ENCODE measurements at regions not wholly inside any gene's neighbourhood (a gene's known extent, or its start where the extent isn't known, plus 50 kb on each side); places are given as distances from the start of the nearest gene placed in this dataset.

DNA sequence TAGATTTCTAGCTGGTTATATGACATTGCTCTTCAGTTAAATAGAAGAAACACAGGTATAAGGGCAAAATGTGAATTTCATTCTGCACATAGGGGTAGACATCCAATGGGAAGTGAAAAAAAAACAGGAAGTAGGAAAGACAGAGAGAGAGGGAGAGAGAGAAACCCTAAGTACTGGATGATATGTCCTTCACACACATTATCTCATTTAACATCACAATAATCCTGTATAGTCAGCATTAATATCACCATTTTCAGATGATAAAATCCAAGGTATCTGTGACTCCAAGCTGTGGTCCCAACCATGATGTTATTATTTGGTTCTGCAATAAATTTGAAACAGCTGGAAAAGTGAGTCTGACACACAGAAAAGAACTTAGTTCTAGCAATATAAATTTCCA lies 759.9 kb downstream of the SATB2 start:
- DNase-seq: no peak
- TF ChIP-seq GATA1 (IDR thresholded peaks at IDR 0.05; ENCODE audit: low read depth, low read length) (no peak), POLR2A (IDR thresholded peaks at IDR 0.05; ENCODE audit: low read length) (no peak)

DNA sequence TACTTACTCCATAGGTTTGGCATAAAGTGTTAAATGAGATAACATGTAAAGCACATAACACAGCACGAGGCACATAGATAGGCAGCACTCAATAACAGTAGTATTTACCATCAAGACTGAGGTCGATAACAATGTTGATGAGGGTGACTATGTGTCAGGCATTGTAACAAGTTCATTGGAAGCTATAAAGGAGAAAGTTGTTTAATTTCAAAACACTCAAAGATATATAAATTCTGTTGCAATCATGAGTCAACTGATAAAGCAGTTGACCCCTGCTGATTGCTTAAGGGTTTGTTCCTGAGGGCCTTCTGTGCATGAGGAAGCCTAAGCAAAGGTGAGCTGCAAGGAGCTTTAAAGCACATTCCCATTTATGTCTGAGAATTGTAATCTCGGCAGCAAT lies 760.5 kb downstream of the SATB2 start:
- DNase-seq: no peak
- no peak for TF ChIP-seq GATA1 (IDR thresholded peaks at IDR 0.05; ENCODE audit: low read depth, low read length)

DNA sequence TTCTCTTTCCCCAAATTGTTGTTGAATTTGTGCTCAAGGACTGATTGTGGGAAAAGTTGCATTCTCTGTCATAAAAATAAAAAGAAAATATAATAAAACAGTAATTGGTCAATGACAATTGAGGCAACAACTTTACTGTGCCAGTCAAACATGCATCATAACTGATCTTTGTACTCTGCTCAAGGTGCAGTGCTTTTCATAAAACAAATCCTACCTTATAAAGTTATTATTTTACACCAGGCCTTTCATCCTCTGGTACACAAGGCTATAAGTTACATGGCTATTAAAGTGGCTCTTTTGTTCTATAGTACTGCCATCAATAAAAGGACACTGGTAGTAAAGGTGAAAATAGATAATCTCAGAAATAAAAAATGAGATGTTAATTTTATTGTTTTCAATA lies 761.9 kb downstream of the SATB2 start:
- no peak for DNase-seq
- TF ChIP-seq GATA1 (IDR thresholded peaks at IDR 0.05; ENCODE audit: low read depth, low read length) (no peak), POLR2A (IDR thresholded peaks at IDR 0.05; ENCODE audit: low read length) (no peak)

DNA sequence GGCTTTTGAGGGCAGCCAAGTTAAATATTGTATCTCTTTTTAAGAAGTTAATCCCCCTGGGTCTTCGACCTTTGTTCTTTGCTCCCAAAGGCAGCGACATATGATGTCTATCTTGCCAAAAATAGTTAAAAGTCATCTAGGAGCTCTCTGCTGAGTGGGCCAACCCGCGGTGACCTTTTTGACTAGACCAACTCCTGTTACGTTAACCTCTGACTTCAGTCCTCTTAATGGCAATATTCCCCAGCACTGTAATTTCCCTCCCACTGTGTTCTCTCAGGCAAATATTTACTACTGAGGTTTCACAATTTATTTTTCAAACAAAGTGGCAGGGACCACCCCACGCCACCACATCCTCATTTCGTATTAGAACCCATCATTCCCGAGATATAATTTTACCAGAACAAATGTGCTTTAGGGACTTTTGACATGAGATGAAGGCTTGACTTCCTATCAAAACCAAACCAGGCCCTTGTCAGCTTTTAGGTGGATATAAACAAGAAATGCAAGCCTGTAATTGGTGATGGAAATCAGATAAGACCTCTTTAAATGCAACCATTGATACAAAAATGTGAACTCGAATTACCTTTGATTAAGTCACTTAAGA lies 764.7 kb downstream of the SATB2 start:
- TF ChIP-seq GATA1 (IDR thresholded peaks at IDR 0.05; ENCODE audit: low read depth, low read length) (no peak), POLR2A (IDR thresholded peaks at IDR 0.05; ENCODE audit: low read length) (no peak)
- no peak for DNase-seq

DNA sequence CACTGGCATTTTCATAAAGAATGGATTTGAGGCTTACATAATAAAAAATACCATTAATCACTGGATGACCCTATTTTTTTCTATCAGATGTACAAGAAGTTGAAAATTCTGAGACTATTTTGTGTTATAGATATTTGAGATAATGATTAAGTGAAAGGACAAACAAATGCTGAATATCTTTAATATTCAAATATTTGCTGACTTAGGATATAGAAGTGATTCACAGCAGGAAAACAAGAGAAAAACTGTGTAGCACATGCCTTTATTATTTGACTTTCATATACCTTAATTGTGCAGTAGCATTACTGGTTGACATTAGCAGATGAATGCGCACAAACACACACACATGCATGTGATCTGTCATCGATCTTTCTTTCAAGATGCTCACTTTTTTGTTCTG lies 766.5 kb downstream of the SATB2 start:
- TF ChIP-seq POLR2A (IDR thresholded peaks at IDR 0.05; ENCODE audit: low read length) (no peak), GATA1 (IDR thresholded peaks at IDR 0.05; ENCODE audit: low read depth, low read length) (no peak)
- no peak for DNase-seq

DNA sequence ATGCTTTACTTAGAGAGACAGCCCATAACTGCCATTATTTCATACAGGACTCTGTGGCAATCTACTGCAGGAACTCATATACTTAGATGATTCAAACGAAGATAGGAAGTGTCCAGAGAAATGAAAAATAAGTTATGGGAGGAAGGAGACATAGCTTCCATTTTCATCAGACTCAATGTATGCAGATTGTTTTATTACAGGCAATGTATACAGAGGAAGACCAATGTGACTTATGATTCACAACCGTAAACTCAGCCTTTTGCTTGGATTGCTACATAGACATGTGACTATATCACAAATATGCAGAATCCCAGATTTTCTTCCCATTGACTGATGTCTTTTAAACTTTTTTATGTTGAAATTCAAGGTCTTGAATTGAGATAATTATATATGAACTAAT lies 793.4 kb downstream of the SATB2 start:
- DNase-seq: no peak
- TF ChIP-seq GATA1 (IDR thresholded peaks at IDR 0.05; ENCODE audit: low read depth, low read length): no peak
- no peak for TF ChIP-seq POLR2A (IDR thresholded peaks at IDR 0.05; ENCODE audit: low read length)

DNA sequence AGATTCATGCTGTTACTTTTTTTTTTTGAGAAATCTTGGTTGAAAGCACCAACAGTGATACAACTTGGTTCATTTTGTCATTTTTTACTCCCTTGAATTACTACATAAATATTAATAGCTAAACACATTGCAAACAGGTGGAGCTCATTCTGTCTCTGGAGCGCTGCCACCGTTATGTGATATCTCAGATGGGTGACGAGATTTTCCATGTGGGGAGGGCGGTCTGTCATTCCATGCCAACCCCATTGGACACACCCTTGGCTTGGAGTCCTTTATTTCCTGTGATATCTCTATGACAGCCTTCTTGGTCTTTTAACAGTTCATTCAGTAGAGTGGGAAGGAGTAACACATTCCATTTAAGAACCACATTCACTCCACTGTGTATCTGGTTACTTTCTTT lies 794.8 kb downstream of the SATB2 start:
- TF ChIP-seq GATA1 (IDR thresholded peaks at IDR 0.05; ENCODE audit: low read depth, low read length) (no peak), POLR2A (IDR thresholded peaks at IDR 0.05; ENCODE audit: low read length) (no peak)
- DNase-seq: no peak

DNA sequence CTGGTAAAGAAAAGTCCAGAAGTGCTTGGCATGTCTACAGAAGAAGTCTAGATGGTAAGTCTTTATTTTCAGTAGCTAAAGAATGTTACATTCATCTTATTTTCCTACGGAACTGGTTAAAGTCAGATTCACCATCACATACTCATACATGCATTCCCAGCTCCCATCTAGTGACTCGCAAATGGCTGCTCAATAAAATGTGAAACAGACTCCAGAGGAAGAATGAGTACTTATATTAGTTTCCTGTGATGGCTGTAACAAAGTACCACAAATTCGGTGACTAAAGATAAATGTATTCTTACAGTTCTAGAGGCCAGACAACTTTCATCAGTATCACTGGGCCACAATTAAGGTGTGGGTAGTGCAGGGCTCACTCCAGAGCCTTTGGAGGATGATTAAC lies 797.2 kb downstream of the SATB2 start:
- DNase-seq: no peak
- TF ChIP-seq POLR2A (IDR thresholded peaks at IDR 0.05; ENCODE audit: low read length) (no peak), GATA1 (IDR thresholded peaks at IDR 0.05; ENCODE audit: low read depth, low read length) (no peak)

DNA sequence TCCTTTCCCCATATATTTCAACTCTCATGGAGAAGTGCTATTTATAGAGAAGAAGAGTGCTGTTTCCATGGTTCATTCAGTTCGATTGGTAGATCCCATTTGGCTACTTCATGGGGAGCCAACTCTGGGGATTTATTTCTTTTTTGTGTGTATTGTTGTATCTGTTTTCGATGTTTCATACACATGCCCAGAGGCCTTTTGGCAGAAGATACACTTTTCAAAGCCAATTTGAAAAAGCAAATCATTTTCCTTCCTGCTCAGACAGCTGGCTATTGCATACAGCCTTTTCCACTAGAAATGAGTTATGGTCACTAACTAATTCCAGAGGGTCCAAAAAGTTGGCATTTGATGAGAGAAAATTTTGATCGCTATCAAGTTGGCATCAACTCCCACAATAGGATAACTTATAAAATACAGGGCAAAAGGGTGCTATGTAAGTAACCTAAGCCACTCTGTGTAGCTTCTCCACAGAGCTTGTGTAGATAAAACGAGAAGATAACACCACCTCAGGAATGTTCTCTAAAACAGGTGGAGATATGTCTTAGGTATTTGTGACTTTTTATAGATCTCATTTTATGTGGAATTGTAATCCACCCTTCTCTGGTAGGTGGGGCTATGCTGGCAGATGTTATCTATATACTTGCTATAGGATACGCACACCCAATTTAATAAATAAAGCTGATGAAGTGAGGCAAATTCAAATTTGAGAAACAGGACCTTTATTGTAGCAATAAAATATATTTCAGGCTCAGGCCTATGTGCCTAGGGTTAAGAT lies 798.5 kb downstream of the SATB2 start:
- DNase-seq: no peak

DNA sequence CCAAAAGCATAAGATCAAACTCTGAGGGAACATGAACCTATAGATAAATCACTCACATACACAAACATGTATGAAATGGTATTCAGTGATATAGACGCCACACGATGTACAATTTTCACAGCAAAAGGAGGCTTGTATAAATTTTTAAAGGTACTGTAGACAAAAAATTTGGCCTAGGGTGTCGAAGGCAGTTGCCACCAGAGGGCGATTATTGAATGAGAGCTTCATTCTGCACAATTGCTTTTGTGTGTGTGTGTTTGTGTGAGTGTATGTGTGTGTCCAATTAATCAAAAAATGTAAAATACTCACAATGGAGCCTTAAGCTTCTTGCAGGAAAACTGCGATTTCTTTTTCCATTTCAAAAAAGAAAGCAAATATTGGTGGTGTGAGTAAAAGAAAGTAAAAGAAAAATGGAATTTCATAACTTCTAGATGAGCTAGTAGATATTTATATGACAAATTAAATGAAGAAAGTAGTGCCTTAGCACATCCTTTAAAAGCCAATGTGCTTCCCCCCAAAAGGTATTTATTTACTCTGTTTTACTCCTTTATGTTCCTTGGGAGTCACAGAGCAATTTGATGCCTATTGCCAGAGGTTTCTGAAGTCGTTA lies 800.1 kb downstream of the SATB2 start:
- DNase-seq: peak in 1 of 2 experiments; percentile 6
- no peak for TF ChIP-seq POLR2A (IDR thresholded peaks at IDR 0.05; ENCODE audit: low read length)
- no peak for TF ChIP-seq GATA1 (IDR thresholded peaks at IDR 0.05; ENCODE audit: low read depth, low read length)

More for the DNA sequence above, 798.5 kb downstream of the SATB2 start:
- TF ChIP-seq POLR2A (IDR thresholded peaks at IDR 0.05; ENCODE audit: low read length): no peak
- no peak for TF ChIP-seq GATA1 (IDR thresholded peaks at IDR 0.05; ENCODE audit: low read depth, low read length)

DNA sequence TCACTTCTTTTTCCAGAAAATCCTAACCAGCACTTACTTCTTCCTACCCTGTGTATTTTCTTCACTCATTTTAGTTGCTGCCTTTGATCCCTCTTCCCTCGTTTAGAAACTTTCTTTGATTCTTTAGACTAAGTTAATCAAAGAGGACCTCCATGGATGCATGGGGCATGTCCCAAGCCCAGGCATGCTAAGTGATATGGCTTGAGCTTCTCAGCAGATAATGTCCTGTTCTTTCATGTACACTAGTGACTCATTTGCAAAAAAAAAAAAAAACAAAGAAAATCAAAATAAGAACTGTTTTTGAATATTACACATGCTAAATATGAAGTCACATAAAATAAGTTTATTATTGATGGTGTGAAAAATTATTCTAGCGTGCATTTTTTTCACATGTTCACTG lies 800.9 kb downstream of the SATB2 start:
- no peak for TF ChIP-seq POLR2A (IDR thresholded peaks at IDR 0.05; ENCODE audit: low read length)
- no peak for TF ChIP-seq GATA1 (IDR thresholded peaks at IDR 0.05; ENCODE audit: low read depth, low read length)
- no peak for DNase-seq

DNA sequence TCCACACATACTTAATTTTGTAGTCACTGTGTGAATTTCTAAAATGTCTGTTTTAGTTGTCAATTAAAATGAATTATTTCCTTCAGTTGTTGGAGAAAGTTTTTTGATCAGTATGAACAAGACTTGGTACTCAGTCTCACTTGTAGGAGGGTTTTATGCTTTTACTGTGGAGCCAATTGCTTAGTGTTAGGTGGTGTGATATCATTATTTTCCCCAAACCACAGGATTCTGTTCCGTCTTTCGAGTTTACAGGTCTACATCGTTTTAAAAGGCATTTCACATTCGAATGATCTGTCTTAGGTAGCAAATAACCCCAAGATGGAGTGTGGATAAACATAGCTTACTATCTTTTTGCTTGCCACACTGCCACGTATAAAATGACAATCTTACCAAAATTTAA lies 803.1 kb downstream of the SATB2 start:
- DNase-seq: no peak
- TF ChIP-seq GATA1 (IDR thresholded peaks at IDR 0.05; ENCODE audit: low read depth, low read length) (no peak), POLR2A (IDR thresholded peaks at IDR 0.05; ENCODE audit: low read length) (no peak)

DNA sequence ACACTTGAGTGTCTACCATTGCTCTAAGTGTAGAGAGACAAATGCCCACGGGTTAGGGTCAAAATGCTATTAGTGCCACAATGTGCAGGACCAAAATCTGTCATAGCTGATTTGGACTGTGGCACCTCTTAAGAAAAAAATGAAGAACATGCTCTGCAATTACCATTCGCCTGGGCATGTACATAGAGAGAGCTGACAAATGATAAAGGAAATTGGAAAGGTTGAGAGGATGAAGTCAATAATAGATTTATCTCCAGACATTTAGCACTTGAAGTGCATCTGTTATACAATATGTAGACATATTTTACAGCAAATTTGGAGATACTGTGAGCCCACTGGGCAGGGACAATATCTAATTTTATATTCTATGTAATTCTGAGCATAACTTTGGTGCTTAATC lies 804.4 kb downstream of the SATB2 start:
- no peak for DNase-seq
- no peak for TF ChIP-seq GATA1 (IDR thresholded peaks at IDR 0.05; ENCODE audit: low read depth, low read length)
- no peak for TF ChIP-seq POLR2A (IDR thresholded peaks at IDR 0.05; ENCODE audit: low read length)

DNA sequence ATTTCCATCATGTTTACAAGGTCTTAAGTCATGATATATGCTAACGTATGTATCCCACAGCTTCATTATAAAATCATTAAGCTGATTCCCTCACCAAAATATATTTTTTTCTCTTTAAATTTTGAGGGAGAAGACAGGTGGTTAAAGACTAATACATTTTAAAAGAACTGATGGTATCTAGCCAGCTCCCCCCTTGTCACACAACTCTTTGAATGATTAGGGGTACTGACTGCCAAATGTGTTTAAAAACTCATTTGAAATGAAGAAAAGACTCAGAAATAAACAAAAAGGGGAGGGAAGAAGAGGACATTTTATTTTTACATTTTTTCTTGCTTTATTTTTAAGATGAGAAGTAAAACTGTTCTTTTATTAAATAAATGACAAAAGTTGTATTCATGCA lies 805.3 kb downstream of the SATB2 start:
- no peak for DNase-seq
- TF ChIP-seq POLR2A (IDR thresholded peaks at IDR 0.05; ENCODE audit: low read length) (no peak), GATA1 (IDR thresholded peaks at IDR 0.05; ENCODE audit: low read depth, low read length) (no peak)

DNA sequence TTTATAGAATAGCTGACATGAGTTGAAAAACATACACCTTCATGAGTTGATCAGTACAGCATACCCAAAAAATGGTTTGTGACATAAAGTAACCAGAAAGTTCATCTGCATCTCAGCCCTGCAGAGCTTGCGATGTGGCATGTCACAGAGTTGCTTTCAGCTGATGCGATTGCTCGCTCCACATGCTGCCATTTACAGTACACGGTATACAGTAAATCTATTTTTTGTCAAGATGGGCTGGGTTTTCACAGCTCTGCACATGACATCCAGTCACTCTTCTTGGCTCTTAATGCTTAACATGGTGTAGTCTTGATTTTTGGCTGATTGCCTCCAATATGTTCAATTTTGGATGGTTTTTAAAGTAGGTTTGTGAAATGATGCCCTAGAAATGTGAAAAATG lies 811.9 kb downstream of the SATB2 start:
- TF ChIP-seq POLR2A (IDR thresholded peaks at IDR 0.05; ENCODE audit: low read length): no peak
- TF ChIP-seq GATA1 (IDR thresholded peaks at IDR 0.05; ENCODE audit: low read depth, low read length): no peak
- no peak for DNase-seq
